ENCODE measurements at regions not wholly inside any gene's neighbourhood (a gene's known extent, or its start where the extent isn't known, plus 50 kb on each side); places are given as distances from the start of the nearest gene placed in this dataset.

- no peak overlapping the region for H3K4ac ChIP-seq (ENCODE audit: low read depth, low read length)
- H3K27ac ChIP-seq (ENCODE audit: low read depth, low read length), result no peak overlapping the region
- H3K4me2 ChIP-seq (ENCODE audit: low read length), result no peak overlapping the region
- H4K8ac ChIP-seq (ENCODE audit: low read depth, low read length), result no peak overlapping the region
- peak; percentile 62 for DNase-seq
- no peak overlapping the region for H3K56ac ChIP-seq (ENCODE audit: low read length)
- no peaks in the 10 kb centered on the region for H3K79me1 ChIP-seq (ENCODE audit: low read length)
- H4K5ac ChIP-seq (ENCODE audit: low read length), result no peak overlapping the region
- H3K79me2 ChIP-seq (ENCODE audit: control insufficient read depth, insufficient read depth, low read length), result no peaks in the 10 kb centered on the region
- no peaks in the 10 kb centered on the region for H3K36me3 ChIP-seq (ENCODE audit: control insufficient read depth, insufficient read depth, low read length)
- H2AK5ac ChIP-seq (ENCODE audit: low read length), result no peak overlapping the region
- H3K4me1 ChIP-seq (ENCODE audit: control insufficient read depth, low read depth, low read length), result no peaks in the 10 kb centered on the region
- no peak overlapping the region for H3K9ac ChIP-seq (ENCODE audit: low read length)
- H3K23ac ChIP-seq (ENCODE audit: low read length), result no peak overlapping the region
- H2BK5ac ChIP-seq (ENCODE audit: low read length), result no peak overlapping the region
- H2BK120ac ChIP-seq (ENCODE audit: low read depth, low read length), result no peak overlapping the region
- H3K4me3 ChIP-seq (ENCODE audit: low read length), result no peak overlapping the region
- WGBS (ENCODE audit: extremely low coverage, insufficient coverage, low lambda C conversion rate), result no CpG with 5 or more reads among the region's 7 CpGs
- no peak overlapping the region for H2BK15ac ChIP-seq (replicated peaks; ENCODE audit: low read depth)
- H3K27me3 ChIP-seq (ENCODE audit: insufficient read depth, low read length, poor library complexity), result no peaks in the 10 kb centered on the region
- H3K18ac ChIP-seq (ENCODE audit: low read length), result no peak overlapping the region
Observed at GRCh38 chrX:10327651-10328050, 170.9 kb downstream of the CLCN4 start.

GRCh38 chrX:10329984-10330383 is 173.2 kb downstream of the CLCN4 start:
- H2BK5ac ChIP-seq (ENCODE audit: low read length), result no peak overlapping the region
- H2AK5ac ChIP-seq (ENCODE audit: low read length), result no peak overlapping the region
- no peak overlapping the region for H3K4me3 ChIP-seq (ENCODE audit: low read length)
- no peaks in the 10 kb centered on the region for H3K27me3 ChIP-seq (ENCODE audit: insufficient read depth, low read length, poor library complexity)
- H3K9ac ChIP-seq (ENCODE audit: low read length), result no peak overlapping the region
- WGBS (ENCODE audit: extremely low coverage, insufficient coverage, low lambda C conversion rate), result no CpG with 5 or more reads among the region's 7 CpGs
- no peaks in the 10 kb centered on the region for H3K36me3 ChIP-seq (ENCODE audit: control insufficient read depth, insufficient read depth, low read length)
- no peak overlapping the region for H3K23ac ChIP-seq (ENCODE audit: low read length)
- H4K5ac ChIP-seq (ENCODE audit: low read length), result no peak overlapping the region
- no peak overlapping the region for H3K4me2 ChIP-seq (ENCODE audit: low read length)
- no peak overlapping the region for H3K4ac ChIP-seq (ENCODE audit: low read depth, low read length)
- no peaks in the 10 kb centered on the region for H3K79me1 ChIP-seq (ENCODE audit: low read length)
- no peak overlapping the region for H3K56ac ChIP-seq (ENCODE audit: low read length)
- no peaks in the 10 kb centered on the region for H3K79me2 ChIP-seq (ENCODE audit: control insufficient read depth, insufficient read depth, low read length)
- no peak overlapping the region for H3K18ac ChIP-seq (ENCODE audit: low read length)
- H2BK120ac ChIP-seq (ENCODE audit: low read depth, low read length), result no peak overlapping the region
- H4K8ac ChIP-seq (ENCODE audit: low read depth, low read length), result no peak overlapping the region
- H3K27ac ChIP-seq (ENCODE audit: low read depth, low read length), result no peak overlapping the region
- no peaks in the 10 kb centered on the region for H3K4me1 ChIP-seq (ENCODE audit: control insufficient read depth, low read depth, low read length)
- no peak overlapping the region for H2BK15ac ChIP-seq (replicated peaks; ENCODE audit: low read depth)
- no peak for DNase-seq

GRCh38 chrX:10341309-10341708 is 184.5 kb downstream of the CLCN4 start:
- Histone ChIP-seq H3K9ac (ENCODE audit: low read length) (no peak overlapping the region), H3K4ac (ENCODE audit: low read depth, low read length) (no peak overlapping the region), H3K27me3 (ENCODE audit: insufficient read depth, low read length, poor library complexity) (no peaks in the 10 kb centered on the region), H2BK120ac (ENCODE audit: low read depth, low read length) (no peak overlapping the region), H3K27ac (ENCODE audit: low read depth, low read length) (no peak overlapping the region), H2BK5ac (ENCODE audit: low read length) (no peak overlapping the region), H3K23ac (ENCODE audit: low read length) (no peak overlapping the region), H3K79me1 (ENCODE audit: low read length) (no peaks in the 10 kb centered on the region), H3K56ac (ENCODE audit: low read length) (no peak overlapping the region), H3K4me2 (ENCODE audit: low read length) (no peak overlapping the region), H3K79me2 (ENCODE audit: control insufficient read depth, insufficient read depth, low read length) (no peaks in the 10 kb centered on the region), H3K18ac (ENCODE audit: low read length) (no peak overlapping the region), H3K36me3 (ENCODE audit: control insufficient read depth, insufficient read depth, low read length) (no peaks in the 10 kb centered on the region), H3K4me3 (ENCODE audit: low read length) (no peak overlapping the region), H4K5ac (ENCODE audit: low read length) (no peak overlapping the region), H2BK15ac (replicated peaks; ENCODE audit: low read depth) (no peak overlapping the region), H3K4me1 (ENCODE audit: control insufficient read depth, low read depth, low read length) (no peaks in the 10 kb centered on the region), H2AK5ac (ENCODE audit: low read length) (no peak overlapping the region), H4K8ac (ENCODE audit: low read depth, low read length) (no peak overlapping the region)
- WGBS (ENCODE audit: extremely low coverage, insufficient coverage, low lambda C conversion rate), result no CpG with 5 or more reads among the region's 5 CpGs
- DNase-seq, result no peak

- Histone ChIP-seq H2BK15ac (replicated peaks; ENCODE audit: low read depth) (no peak overlapping the region), H3K79me1 (ENCODE audit: low read length) (no peaks in the 10 kb centered on the region), H3K4ac (ENCODE audit: low read depth, low read length) (no peak overlapping the region), H3K4me2 (ENCODE audit: low read length) (no peak overlapping the region), H4K5ac (ENCODE audit: low read length) (no peak overlapping the region), H2AK5ac (ENCODE audit: low read length) (no peak overlapping the region), H3K23ac (ENCODE audit: low read length) (no peak overlapping the region), H3K18ac (ENCODE audit: low read length) (no peak overlapping the region), H4K8ac (ENCODE audit: low read depth, low read length) (no peak overlapping the region), H3K56ac (ENCODE audit: low read length) (no peak overlapping the region), H3K4me3 (ENCODE audit: low read length) (no peak overlapping the region), H3K79me2 (ENCODE audit: control insufficient read depth, insufficient read depth, low read length) (no peaks in the 10 kb centered on the region), H3K27me3 (ENCODE audit: insufficient read depth, low read length, poor library complexity) (no peaks in the 10 kb centered on the region), H2BK5ac (ENCODE audit: low read length) (no peak overlapping the region), H3K4me1 (ENCODE audit: control insufficient read depth, low read depth, low read length) (no peaks in the 10 kb centered on the region), H3K9ac (ENCODE audit: low read length) (no peak overlapping the region), H3K27ac (ENCODE audit: low read depth, low read length) (no peak overlapping the region), H3K36me3 (ENCODE audit: control insufficient read depth, insufficient read depth, low read length) (no peaks in the 10 kb centered on the region), H2BK120ac (ENCODE audit: low read depth, low read length) (no peak overlapping the region)
- DNase-seq, result no peak
Observed at GRCh38 chrX:10350221-10350620, 193.4 kb downstream of the CLCN4 start.

- DNase-seq, result no peak
- Histone ChIP-seq H3K18ac (ENCODE audit: low read length) (no peak overlapping the region), H4K8ac (ENCODE audit: low read depth, low read length) (no peak overlapping the region), H3K4me2 (ENCODE audit: low read length) (no peak overlapping the region), H3K56ac (ENCODE audit: low read length) (no peak overlapping the region), H3K4ac (ENCODE audit: low read depth, low read length) (no peak overlapping the region), H2AK5ac (ENCODE audit: low read length) (no peak overlapping the region), H2BK15ac (replicated peaks; ENCODE audit: low read depth) (no peak overlapping the region), H2BK5ac (ENCODE audit: low read length) (no peak overlapping the region), H3K23ac (ENCODE audit: low read length) (no peak overlapping the region), H3K27me3 (ENCODE audit: insufficient read depth, low read length, poor library complexity) (no peaks in the 10 kb centered on the region), H3K79me1 (ENCODE audit: low read length) (no peaks in the 10 kb centered on the region), H3K4me3 (ENCODE audit: low read length) (no peak overlapping the region), H3K27ac (ENCODE audit: low read depth, low read length) (no peak overlapping the region), H3K79me2 (ENCODE audit: control insufficient read depth, insufficient read depth, low read length) (no peaks in the 10 kb centered on the region), H3K36me3 (ENCODE audit: control insufficient read depth, insufficient read depth, low read length) (no peaks in the 10 kb centered on the region), H2BK120ac (ENCODE audit: low read depth, low read length) (no peak overlapping the region), H3K9ac (ENCODE audit: low read length) (no peak overlapping the region), H3K4me1 (ENCODE audit: control insufficient read depth, low read depth, low read length) (no peaks in the 10 kb centered on the region), H4K5ac (ENCODE audit: low read length) (no peak overlapping the region)
- WGBS (ENCODE audit: extremely low coverage, insufficient coverage, low lambda C conversion rate), result no CpG with 5 or more reads among the region's 3 CpGs
Observed at GRCh38 chrX:10350981-10351380, 194.2 kb downstream of the CLCN4 start.

GRCh38 chrX:10352536-10352935 is 195.8 kb downstream of the CLCN4 start:
- H3K36me3 ChIP-seq (ENCODE audit: control insufficient read depth, insufficient read depth, low read length), result no peaks in the 10 kb centered on the region
- no peak for DNase-seq
- no peak overlapping the region for H2AK5ac ChIP-seq (ENCODE audit: low read length)
- no peak overlapping the region for H3K56ac ChIP-seq (ENCODE audit: low read length)
- no peak overlapping the region for H3K18ac ChIP-seq (ENCODE audit: low read length)
- no peak overlapping the region for H3K9ac ChIP-seq (ENCODE audit: low read length)
- H4K5ac ChIP-seq (ENCODE audit: low read length), result no peak overlapping the region
- no CpG with 5 or more reads among the region's 1 CpG for WGBS (ENCODE audit: extremely low coverage, insufficient coverage, low lambda C conversion rate)
- no peak overlapping the region for H2BK120ac ChIP-seq (ENCODE audit: low read depth, low read length)
- H3K4me1 ChIP-seq (ENCODE audit: control insufficient read depth, low read depth, low read length), result no peaks in the 10 kb centered on the region
- no peaks in the 10 kb centered on the region for H3K79me2 ChIP-seq (ENCODE audit: control insufficient read depth, insufficient read depth, low read length)
- no peak overlapping the region for H3K23ac ChIP-seq (ENCODE audit: low read length)
- H2BK15ac ChIP-seq (replicated peaks; ENCODE audit: low read depth), result no peak overlapping the region
- no peak overlapping the region for H3K4me3 ChIP-seq (ENCODE audit: low read length)
- H4K8ac ChIP-seq (ENCODE audit: low read depth, low read length), result no peak overlapping the region
- H2BK5ac ChIP-seq (ENCODE audit: low read length), result no peak overlapping the region
- no peak overlapping the region for H3K27ac ChIP-seq (ENCODE audit: low read depth, low read length)
- H3K4me2 ChIP-seq (ENCODE audit: low read length), result no peak overlapping the region
- no peaks in the 10 kb centered on the region for H3K27me3 ChIP-seq (ENCODE audit: insufficient read depth, low read length, poor library complexity)
- no peak overlapping the region for H3K4ac ChIP-seq (ENCODE audit: low read depth, low read length)
- no peaks in the 10 kb centered on the region for H3K79me1 ChIP-seq (ENCODE audit: low read length)
